ENCODE measurements at regions not wholly inside any gene's neighbourhood (a gene's known extent, or its start where the extent isn't known, plus 50 kb on each side); places are given as distances from the start of the nearest gene placed in this dataset.
A peak's percentile ranks its signal among the peaks of the same experiment; 100 is the strongest.

- no peak for DNase-seq (ENCODE audit: low read depth, low spot score)
- in situ Hi-C loops (cut with HindIII; ENCODE audit: low pct_unique_long_range_greater_than_20kb, low sequenced_read_pairs): no loop called here
- Histone ChIP-seq H3K9me3 (ENCODE audit: control insufficient read depth, insufficient read depth, low read depth, low read length) (no peaks in the 10 kb centered on the region), H3K36me3 (ENCODE audit: control insufficient read depth, insufficient read depth, low read length) (no peaks in the 10 kb centered on the region), H3K27ac (ENCODE audit: low read length) (no peak overlapping the region), H3K4me3 (ENCODE audit: low read depth in 2 of 2, low read length in 2 of 2) (no peak overlapping the region), H3K4me1 (ENCODE audit: control insufficient read depth, insufficient read depth, low read length) (no peaks in the 10 kb centered on the region), H3K27me3 (ENCODE audit: control insufficient read depth, insufficient read depth, low read length) (peaks cover 11% of the 10 kb centered on the region)
- 0 out of 2 replicates have a peak, but pooled peaks have one; percentile 36 for ATAC-seq
- ChIA-PET POLR2A (no interaction called here), CTCF (no interaction called here)
- intact Hi-C loops (cut with micrococcal nuclease; ENCODE audit: unreplicated experiment): no loop called here
- TF ChIP-seq SIN3A (IDR thresholded peaks at IDR 0.05; ENCODE audit: borderline replicate concordance, insufficient read depth, low read depth, low read length) (no peak), TCF7L2 (IDR thresholded peaks at IDR 0.05; ENCODE audit: low read depth, low read length) (no peak), POLR2AphosphoS5 (IDR thresholded peaks at IDR 0.05; ENCODE audit: low read depth, low read length) (no peak)
- TF ChIP-seq, protein P1, sequence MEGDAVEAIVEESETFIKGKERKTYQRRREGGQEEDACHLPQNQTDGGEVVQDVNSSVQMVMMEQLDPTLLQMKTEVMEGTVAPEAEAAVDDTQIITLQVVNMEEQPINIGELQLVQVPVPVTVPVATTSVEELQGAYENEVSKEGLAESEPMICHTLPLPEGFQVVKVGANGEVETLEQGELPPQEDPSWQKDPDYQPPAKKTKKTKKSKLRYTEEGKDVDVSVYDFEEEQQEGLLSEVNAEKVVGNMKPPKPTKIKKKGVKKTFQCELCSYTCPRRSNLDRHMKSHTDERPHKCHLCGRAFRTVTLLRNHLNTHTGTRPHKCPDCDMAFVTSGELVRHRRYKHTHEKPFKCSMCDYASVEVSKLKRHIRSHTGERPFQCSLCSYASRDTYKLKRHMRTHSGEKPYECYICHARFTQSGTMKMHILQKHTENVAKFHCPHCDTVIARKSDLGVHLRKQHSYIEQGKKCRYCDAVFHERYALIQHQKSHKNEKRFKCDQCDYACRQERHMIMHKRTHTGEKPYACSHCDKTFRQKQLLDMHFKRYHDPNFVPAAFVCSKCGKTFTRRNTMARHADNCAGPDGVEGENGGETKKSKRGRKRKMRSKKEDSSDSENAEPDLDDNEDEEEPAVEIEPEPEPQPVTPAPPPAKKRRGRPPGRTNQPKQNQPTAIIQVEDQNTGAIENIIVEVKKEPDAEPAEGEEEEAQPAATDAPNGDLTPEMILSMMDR (IDR thresholded peaks at IDR 0.05): no peak
- TF ChIP-seq, protein P2, sequence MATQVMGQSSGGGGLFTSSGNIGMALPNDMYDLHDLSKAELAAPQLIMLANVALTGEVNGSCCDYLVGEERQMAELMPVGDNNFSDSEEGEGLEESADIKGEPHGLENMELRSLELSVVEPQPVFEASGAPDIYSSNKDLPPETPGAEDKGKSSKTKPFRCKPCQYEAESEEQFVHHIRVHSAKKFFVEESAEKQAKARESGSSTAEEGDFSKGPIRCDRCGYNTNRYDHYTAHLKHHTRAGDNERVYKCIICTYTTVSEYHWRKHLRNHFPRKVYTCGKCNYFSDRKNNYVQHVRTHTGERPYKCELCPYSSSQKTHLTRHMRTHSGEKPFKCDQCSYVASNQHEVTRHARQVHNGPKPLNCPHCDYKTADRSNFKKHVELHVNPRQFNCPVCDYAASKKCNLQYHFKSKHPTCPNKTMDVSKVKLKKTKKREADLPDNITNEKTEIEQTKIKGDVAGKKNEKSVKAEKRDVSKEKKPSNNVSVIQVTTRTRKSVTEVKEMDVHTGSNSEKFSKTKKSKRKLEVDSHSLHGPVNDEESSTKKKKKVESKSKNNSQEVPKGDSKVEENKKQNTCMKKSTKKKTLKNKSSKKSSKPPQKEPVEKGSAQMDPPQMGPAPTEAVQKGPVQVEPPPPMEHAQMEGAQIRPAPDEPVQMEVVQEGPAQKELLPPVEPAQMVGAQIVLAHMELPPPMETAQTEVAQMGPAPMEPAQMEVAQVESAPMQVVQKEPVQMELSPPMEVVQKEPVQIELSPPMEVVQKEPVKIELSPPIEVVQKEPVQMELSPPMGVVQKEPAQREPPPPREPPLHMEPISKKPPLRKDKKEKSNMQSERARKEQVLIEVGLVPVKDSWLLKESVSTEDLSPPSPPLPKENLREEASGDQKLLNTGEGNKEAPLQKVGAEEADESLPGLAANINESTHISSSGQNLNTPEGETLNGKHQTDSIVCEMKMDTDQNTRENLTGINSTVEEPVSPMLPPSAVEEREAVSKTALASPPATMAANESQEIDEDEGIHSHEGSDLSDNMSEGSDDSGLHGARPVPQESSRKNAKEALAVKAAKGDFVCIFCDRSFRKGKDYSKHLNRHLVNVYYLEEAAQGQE (IDR thresholded peaks at IDR 0.05; ENCODE audit: insufficient read depth in 1 of 2, low read depth in 2 of 2, low read length in 1 of 2): no peak
- no TSS peak for BruUV-seq (replicated peaks)
These were observed 82.8 kb upstream of the FGFR2 start for GRCh38 chr10:121680879-121681655.

DNA sequence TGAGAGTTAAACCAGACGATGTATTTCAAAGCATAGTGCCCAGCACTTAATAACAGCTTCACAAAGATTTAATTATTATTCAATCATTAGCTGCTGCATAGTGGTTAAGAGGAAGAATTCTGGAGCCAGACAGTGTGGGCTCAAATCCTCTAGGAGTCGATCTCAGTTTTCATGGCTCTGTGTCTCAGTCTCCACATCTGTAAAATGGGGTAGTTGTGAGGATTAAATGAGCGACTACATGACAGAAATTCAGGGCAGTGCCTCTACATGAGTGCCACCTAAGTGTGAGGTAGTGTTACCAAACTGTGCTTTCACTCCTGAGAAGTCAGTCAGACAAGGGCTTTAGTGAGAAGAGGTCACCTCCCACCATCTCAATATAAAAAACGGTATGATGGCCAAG lies 81.7 kb upstream of the FGFR2 start:
- ATAC-seq (no peak), DNase-seq (ENCODE audit: low read depth, low spot score) (no peak)
- in situ Hi-C loops (cut with HindIII; ENCODE audit: low pct_unique_long_range_greater_than_20kb, low sequenced_read_pairs) (no loop called here), intact Hi-C loops (cut with micrococcal nuclease; ENCODE audit: unreplicated experiment) (no loop called here)
- H3K27ac ChIP-seq (ENCODE audit: low read length): no peak overlapping the region
- no peak overlapping the region for H3K4me3 ChIP-seq (ENCODE audit: low read depth in 2 of 2, low read length in 2 of 2)
- TF ChIP-seq, protein P2 (IDR thresholded peaks at IDR 0.05; ENCODE audit: insufficient read depth in 1 of 2, low read depth in 2 of 2, low read length in 1 of 2): no peak
- TF ChIP-seq TCF7L2 (IDR thresholded peaks at IDR 0.05; ENCODE audit: low read depth, low read length) (no peak), SIN3A (IDR thresholded peaks at IDR 0.05; ENCODE audit: borderline replicate concordance, insufficient read depth, low read depth, low read length) (no peak), POLR2AphosphoS5 (IDR thresholded peaks at IDR 0.05; ENCODE audit: low read depth, low read length) (no peak)
- TF ChIP-seq, protein P1 (IDR thresholded peaks at IDR 0.05): no peak
- peaks cover 11% of the 10 kb centered on the region for H3K27me3 ChIP-seq (ENCODE audit: control insufficient read depth, insufficient read depth, low read length)
- H3K36me3 ChIP-seq (ENCODE audit: control insufficient read depth, insufficient read depth, low read length): no peaks in the 10 kb centered on the region
- no peaks in the 10 kb centered on the region for H3K9me3 ChIP-seq (ENCODE audit: control insufficient read depth, insufficient read depth, low read depth, low read length)
- POLR2A ChIA-PET: no interaction called here
- H3K4me1 ChIP-seq (ENCODE audit: control insufficient read depth, insufficient read depth, low read length): no peaks in the 10 kb centered on the region
- BruUV-seq (replicated peaks): no TSS peak
- CTCF ChIA-PET: no interaction called here

Data from Panc1 (cell line).